ENCODE measurements at regions not wholly inside any gene's neighbourhood (a gene's known extent, or its start where the extent isn't known, plus 50 kb on each side); places are given as distances from the start of the nearest gene placed in this dataset.

DNA sequence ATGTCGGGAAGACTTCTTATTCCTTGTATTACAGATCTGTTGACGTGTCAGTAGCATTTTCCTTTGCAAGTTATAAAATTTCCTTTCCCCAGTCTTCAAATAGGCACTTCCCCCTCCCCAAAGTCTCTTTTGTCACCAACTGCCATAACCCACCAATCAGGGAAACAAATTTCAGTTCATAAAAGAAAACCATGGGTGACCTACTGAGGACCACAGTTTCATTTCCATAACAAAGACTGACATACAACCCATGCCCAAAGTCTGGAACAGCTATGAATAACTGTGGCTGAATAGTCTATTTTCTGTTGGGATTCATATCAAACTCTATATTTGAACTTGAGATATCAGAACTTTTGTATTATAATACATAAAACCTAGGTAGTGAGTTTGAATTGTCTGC lies 307.8 kb downstream of the KBTBD8 start:
- no peak for TF ChIP-seq POLR2A (IDR thresholded peaks at IDR 0.05)
- no peak for TF ChIP-seq CTCF (IDR thresholded peaks at IDR 0.05)
- no peaks in the 10 kb centered on the region for H3K9me3 ChIP-seq
- H3K27me3 ChIP-seq, result no peaks in the 10 kb centered on the region
- H3K27ac ChIP-seq, result no peak overlapping the region
- 57 to 73% methylated on average over 2 of the region's 2 CpGs for WGBS, 2 donors
- no peak overlapping the region for H3K4me3 ChIP-seq
- no peaks in the 10 kb centered on the region for H3K36me3 ChIP-seq
- intact Hi-C loops (cut with DNase I), result no loop called here
- DNase-seq, result no peak
- H3K4me1 ChIP-seq, result no peaks in the 10 kb centered on the region

DNA sequence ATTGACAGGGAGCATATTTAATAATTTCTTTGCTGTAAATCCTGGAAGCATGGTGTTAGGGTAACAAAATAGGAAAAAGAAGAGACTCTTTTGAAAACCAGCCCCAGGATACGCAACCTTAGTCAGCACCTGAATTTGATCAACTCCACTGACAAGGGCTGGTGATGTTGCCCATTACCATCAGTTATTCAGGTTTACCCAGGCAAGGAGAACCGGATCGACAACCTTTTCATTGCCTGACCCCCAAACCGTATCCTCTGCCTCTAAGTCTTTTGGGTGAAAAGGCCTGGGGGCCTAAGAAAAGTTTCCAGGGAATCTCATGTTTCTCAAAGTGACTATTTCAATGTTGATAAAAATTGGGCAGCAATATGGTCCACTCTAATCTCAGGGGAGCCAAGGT lies 313.3 kb downstream of the KBTBD8 start:
- DNase-seq, result no peak
- Histone ChIP-seq H3K27ac (no peak overlapping the region), H3K27me3 (no peaks in the 10 kb centered on the region), H3K36me3 (no peaks in the 10 kb centered on the region), H3K4me1 (no peaks in the 10 kb centered on the region), H3K4me3 (no peak overlapping the region), H3K9me3 (no peaks in the 10 kb centered on the region)
- TF ChIP-seq POLR2A (IDR thresholded peaks at IDR 0.05) (no peak), CTCF (IDR thresholded peaks at IDR 0.05) (no peak)
- intact Hi-C loops (cut with DNase I), result no loop called here
- 75 to 78% methylated on average over 4 of the region's 4 CpGs for WGBS, 2 donors

DNA sequence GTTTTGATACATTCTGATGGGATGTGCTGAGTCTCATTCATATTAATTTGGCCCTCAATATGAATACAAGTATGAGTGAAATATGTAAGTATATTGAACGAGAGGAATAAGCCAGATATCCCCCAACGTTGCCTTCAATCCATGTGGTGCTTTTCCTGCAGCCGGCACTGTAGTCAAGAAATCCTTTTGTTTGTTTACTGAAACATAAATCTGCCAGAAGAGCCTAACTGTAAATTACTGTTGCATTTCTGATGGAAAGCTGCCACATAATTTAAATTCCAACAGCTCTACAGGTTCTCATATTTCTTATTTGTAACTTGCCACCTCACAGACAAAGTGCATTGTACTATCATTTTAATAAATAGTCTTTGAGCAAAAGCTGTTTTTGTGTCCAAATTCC lies 314.0 kb downstream of the KBTBD8 start:
- TF ChIP-seq CTCF (IDR thresholded peaks at IDR 0.05), result no peak
- no peak for TF ChIP-seq POLR2A (IDR thresholded peaks at IDR 0.05)
- Histone ChIP-seq H3K36me3 (no peaks in the 10 kb centered on the region), H3K9me3 (no peaks in the 10 kb centered on the region), H3K4me3 (no peak overlapping the region), H3K27me3 (no peaks in the 10 kb centered on the region), H3K27ac (no peak overlapping the region), H3K4me1 (no peaks in the 10 kb centered on the region)
- intact Hi-C loops (cut with DNase I), result no loop called here
- no peak for DNase-seq
- 34 to 38% methylated on average over 3 of the region's 3 CpGs for WGBS, 2 donors

DNA sequence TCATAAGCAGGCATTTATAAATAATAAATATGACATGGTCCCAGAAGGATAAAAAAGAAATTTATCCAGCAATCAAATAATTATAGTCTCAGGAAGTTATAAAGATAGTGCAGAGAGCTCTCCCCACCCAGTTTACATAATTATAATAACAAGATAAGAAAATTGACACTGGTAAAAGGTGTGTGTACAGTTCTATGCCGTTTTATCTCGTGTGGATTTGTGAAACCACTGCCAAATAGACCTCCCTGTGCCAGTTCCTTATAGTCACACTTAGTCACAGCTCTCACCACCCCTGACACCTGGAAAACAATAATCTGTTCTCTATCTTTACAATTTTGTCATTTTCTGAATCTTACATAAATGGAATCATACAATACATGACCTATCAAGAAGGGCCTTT lies 320.1 kb downstream of the KBTBD8 start:
- DNase-seq, result no peak
- Histone ChIP-seq H3K27ac (no peak overlapping the region), H3K4me1 (no peaks in the 10 kb centered on the region), H3K36me3 (no peaks in the 10 kb centered on the region), H3K4me3 (no peak overlapping the region), H3K27me3 (no peaks in the 10 kb centered on the region), H3K9me3 (no peaks in the 10 kb centered on the region)
- TF ChIP-seq POLR2A (IDR thresholded peaks at IDR 0.05) (no peak), CTCF (IDR thresholded peaks at IDR 0.05) (no peak)
- intact Hi-C loops (cut with DNase I), result no loop called here
- WGBS, 2 donors, result 35 to 40% methylated on average over 2 of the region's 2 CpGs

- no peaks in the 10 kb centered on the region for H3K4me1 ChIP-seq
- TF ChIP-seq POLR2A (IDR thresholded peaks at IDR 0.05) (no peak), CTCF (IDR thresholded peaks at IDR 0.05) (no peak)
- intact Hi-C loops (cut with DNase I), result no loop called here
- no peak for DNase-seq
- H3K9me3 ChIP-seq, result no peaks in the 10 kb centered on the region
- no peak overlapping the region for H3K4me3 ChIP-seq
- no peaks in the 10 kb centered on the region for H3K36me3 ChIP-seq
- no peak overlapping the region for H3K27ac ChIP-seq
- H3K27me3 ChIP-seq, result no peaks in the 10 kb centered on the region
These were observed 326.4 kb downstream of the KBTBD8 start for GRCh38 chr3:67324554-67324953.
